ENCODE measurements at regions not wholly inside any gene's neighbourhood (a gene's known extent, or its start where the extent isn't known, plus 50 kb on each side); places are given as distances from the start of the nearest gene placed in this dataset.
"Not testable (repeated sequence)": the region's sequence is repeated elsewhere in the genome, so short reads cannot be mapped to it uniquely, and the experiment has no call there.

GRCh38 chr12:131432532-131433260 is 278.2 kb upstream of the SFSWAP start:
- DNase-seq (ENCODE audit: low read depth in 2 of 2, low spot score in 1 of 2): no peak

- DNase-seq (ENCODE audit: low read depth in 2 of 2, low spot score in 1 of 2): no peak
Measured at GRCh38 chr12:131434208-131435125, 276.4 kb upstream of the SFSWAP start.

GRCh38 chr12:131436922-131437705 is 273.8 kb upstream of the SFSWAP start:
- no peak for DNase-seq (ENCODE audit: low read depth in 2 of 2, low spot score in 1 of 2)

GRCh38 chr12:131437706-131438492 is 273.0 kb upstream of the SFSWAP start:
- DNase-seq (ENCODE audit: low read depth in 2 of 2, low spot score in 1 of 2): no peak

- not testable (repeated sequence) for DNase-seq (ENCODE audit: low read depth in 2 of 2, low spot score in 1 of 2)
Measured at GRCh38 chr12:131438493-131438835, 272.4 kb upstream of the SFSWAP start.

GRCh38 chr12:131438881-131439280 is 272.0 kb upstream of the SFSWAP start:
- no peak for DNase-seq (ENCODE audit: low read depth in 2 of 2, low spot score in 1 of 2)

GRCh38 chr12:131439752-131440151 is 271.1 kb upstream of the SFSWAP start:
- not testable (repeated sequence) for DNase-seq (ENCODE audit: low read depth in 2 of 2, low spot score in 1 of 2)

- not testable (repeated sequence) for DNase-seq (ENCODE audit: low read depth in 2 of 2, low spot score in 1 of 2)
Measured at GRCh38 chr12:131440209-131441059, 270.5 kb upstream of the SFSWAP start.

- DNase-seq (ENCODE audit: low read depth in 2 of 2, low spot score in 1 of 2): no peak
Measured at GRCh38 chr12:131441060-131441396, 269.9 kb upstream of the SFSWAP start.

- no peak for DNase-seq (ENCODE audit: low read depth in 2 of 2, low spot score in 1 of 2)
Measured at GRCh38 chr12:131441638-131442336, 269.1 kb upstream of the SFSWAP start.

GRCh38 chr12:131442337-131442918 is 268.5 kb upstream of the SFSWAP start:
- DNase-seq (ENCODE audit: low read depth in 2 of 2, low spot score in 1 of 2): no peak

GRCh38 chr12:131443019-131444000 is 267.6 kb upstream of the SFSWAP start:
- DNase-seq (ENCODE audit: low read depth in 2 of 2, low spot score in 1 of 2): no peak

- DNase-seq (ENCODE audit: low read depth in 2 of 2, low spot score in 1 of 2): no peak
Measured at GRCh38 chr12:131444220-131445164, 266.4 kb upstream of the SFSWAP start.

- DNase-seq (ENCODE audit: low read depth in 2 of 2, low spot score in 1 of 2): no peak
Measured at GRCh38 chr12:131445184-131445774, 265.6 kb upstream of the SFSWAP start.

- no peak for DNase-seq (ENCODE audit: low read depth in 2 of 2, low spot score in 1 of 2)
Measured at GRCh38 chr12:131445795-131446194, 265.1 kb upstream of the SFSWAP start.

- not testable (repeated sequence) for DNase-seq (ENCODE audit: low read depth in 2 of 2, low spot score in 1 of 2)
Measured at GRCh38 chr12:131447636-131448035, 263.3 kb upstream of the SFSWAP start.
